Astrocyte of the hippocampus (primary cell): ENCODE measurements at regions not wholly inside any gene's neighbourhood (a gene's known extent, or its start where the extent isn't known, plus 50 kb on each side); places are given as distances from the start of the nearest gene placed in this dataset.

Source experiments
- DNase-seq: peaks from one replicate; pipeline ENCODE4 v3.0.0; 2011; ENCODE audit warnings: low read depth, low spot score

DNA sequence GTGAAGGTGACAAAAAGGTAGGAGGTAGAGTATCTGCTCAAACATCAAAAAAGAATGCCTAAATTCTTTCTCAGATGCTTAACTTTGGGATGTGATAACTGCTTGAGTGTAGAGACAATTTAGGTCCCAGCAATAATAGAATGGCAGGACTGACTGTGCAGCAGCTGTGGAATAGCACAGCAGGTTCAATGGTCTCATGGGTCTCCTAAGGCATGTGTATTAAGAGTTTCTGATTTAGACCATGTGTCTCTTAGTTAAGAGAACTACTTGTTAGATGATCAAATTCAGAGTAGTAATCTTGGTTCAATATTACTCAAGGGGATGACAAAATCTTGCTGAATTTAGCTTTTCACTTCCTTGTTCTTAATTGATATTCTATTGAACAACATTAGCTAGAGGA lies 72.0 kb downstream of the ALX1 start:
- DNase-seq: no peak

DNA sequence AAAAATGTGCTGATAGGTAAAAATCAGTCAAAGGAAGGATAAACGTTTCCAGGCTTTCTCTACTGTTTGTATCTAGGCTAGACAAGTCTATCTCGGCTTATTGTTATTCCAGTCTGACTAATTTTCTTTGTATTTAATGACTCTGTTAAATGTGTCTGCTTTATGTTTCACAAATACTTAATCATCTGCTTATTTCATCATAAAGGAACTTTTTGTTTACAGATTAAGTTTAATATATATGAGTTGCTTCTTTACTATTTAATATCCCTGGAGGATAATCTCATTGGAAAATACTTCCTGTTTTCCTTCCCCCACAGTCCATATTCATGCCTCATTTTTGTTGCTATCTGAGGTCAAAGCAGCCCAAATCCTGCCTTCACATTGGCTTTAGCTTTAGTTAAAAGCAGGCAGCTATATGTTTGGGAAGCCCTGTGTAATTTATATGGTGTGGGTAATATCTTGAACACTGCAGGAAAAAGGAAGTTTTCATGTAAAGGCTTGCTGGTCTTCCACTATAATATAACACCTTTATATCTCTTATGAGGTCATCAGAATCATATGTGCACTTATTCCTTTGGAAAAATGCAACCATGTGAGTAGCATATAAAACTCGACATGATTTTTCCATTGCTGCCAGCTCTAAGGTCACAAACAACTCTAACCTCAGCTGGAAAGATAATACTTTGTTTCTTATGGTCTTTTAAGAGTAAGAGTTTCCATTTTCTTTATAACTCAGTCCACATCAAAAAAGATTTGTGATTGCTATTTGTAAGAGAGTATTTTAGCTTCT lies 76.8 kb downstream of the ALX1 start:
- DNase-seq: no peak

DNA sequence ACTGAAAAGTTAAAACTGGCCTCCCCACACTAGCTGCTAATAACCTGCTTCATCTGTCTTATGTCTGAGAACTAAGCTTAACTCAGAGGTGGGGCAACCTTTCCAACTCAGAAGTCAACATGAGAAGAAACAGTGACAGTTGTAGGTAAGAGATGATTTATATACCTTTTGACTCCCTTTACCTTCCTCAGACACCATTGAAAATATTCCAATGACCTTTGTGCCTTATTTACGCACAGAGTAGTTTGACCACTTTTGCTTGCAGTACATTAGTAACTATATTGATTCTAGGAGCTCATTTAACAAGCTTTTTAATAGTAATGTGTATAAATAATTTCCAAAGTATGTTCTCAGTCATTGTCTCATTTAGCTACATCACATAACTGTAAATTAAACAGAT lies 77.6 kb downstream of the ALX1 start:
- DNase-seq: no peak

DNA sequence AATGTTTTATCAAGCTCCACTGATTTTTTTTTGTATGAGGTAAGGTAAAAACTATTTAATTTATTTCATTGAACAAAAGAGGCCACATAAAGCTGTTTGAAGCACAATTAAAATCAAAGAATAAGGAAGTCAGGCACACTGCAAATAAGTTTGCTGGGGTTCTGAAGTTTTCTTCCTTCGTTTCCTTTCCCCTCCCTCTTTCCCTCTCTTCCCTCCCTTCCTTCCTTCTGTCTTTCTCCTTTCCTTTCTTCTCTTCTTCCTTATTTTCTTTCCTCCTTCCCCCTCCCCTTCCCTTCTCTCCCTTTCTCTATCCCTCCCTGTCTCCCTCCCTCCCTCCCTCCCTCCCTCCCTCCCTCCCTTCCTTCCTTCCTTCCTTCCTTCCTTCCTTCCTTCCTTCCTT lies 78.7 kb downstream of the ALX1 start:
- DNase-seq: no peak

DNA sequence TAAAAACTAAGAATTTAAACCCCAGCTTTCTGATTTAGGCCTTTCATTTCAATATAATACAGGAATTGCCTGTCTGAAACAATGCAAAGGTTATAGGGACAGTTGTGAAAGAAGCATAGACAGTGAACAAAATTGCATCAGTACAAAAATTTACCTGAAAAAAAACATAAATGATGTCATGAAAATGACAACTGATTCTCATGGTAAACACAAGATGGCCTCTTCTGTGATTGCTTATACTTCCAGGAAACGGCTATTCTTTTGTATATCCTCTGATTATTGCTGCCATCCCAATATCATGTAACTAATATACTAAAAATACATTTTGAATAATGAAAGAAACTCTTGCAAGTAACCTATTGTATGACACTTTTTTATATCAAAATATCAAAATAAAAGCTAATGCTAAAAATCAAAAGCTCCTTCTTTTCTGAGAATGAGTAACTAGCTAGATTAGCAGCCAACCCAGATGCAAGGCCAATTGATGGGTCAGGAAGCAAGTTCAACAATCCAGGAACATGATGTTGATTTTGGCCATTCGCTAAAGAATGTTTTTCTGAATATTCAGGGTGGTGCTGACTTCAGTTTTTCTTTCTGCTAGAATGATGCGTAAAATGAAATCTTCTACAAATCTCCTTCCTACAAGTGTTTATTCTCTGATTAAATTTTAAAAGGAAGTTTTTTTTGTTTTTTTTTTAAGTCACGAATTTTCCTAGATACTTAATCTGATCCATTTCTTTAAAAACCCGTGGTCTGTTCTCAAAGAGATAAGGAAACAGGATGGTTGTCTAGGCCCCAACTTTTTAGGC lies 83.6 kb downstream of the ALX1 start:
- DNase-seq: peak; percentile 12

DNA sequence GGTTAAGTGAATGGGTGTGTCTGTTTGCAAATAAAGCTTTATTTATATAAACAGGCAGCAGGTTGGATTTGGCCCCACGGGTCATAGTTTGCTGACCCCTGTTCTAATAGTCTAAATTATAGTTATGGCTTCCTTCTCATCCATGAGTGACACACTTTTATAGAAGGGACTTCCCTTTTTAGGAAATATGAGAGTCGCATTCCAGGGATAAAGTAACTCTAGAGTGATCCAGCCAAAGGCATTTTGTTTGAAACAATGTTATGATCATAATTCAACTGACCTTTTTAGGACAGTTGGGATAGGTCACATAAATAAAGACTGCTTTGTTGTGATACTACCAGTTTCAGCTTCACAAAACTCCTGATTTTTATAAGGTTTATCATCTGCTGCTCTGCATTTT lies 87.9 kb downstream of the ALX1 start:
- DNase-seq: no peak

DNA sequence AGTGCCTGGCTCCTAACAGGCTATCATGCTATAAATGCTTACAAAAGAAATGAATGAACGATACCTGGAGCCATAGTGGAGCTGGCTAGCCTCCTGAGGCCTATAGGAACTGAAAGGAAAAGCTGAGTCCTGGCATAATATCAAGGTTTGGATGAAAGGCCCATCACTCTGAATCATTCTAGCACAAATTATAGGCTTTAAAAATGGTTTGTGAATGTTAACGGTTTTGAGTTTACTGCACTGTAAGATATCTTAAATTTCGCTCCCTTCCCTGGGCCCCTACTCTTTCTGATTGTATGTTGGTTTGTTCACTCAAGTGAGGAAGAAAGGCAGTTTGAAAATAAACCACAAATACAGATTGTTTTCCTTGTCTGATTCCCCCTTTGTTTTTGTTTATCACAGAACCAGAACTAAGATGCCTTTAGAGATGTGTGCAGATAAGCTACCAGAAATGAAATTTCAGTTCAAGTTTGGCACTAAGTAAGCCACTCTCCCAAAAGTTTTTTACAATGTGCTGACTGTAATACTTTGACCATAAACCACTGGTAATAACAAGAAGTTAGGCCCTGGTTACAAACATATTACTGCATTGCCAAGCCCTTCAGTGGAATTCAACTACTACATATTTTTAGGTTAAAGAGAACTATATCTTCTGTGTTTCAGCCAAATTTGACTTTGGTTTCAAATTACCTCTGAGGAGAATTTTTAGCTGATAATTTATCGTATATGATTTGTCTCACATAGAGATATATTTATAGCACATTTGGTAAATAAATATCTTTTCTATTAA lies 89.5 kb downstream of the ALX1 start:
- peak; percentile 28 for DNase-seq

DNA sequence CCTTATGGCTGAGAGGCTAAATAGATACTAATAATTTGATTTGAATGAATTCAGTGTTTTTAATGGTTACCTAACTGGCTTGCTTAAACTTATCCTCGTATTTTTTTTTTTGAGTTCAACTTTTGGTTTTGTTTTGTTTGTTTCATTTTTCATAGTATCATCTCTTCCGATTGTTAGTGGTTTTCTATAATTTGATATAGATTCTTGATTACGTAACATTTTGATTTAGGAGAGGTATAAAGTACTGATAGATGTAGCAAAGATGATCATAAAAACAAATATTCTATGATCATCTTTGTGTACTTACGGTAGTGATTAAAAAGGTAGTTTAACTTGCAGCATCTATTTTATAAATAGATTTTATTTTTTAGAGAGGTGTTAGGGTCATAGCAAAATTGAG lies 93.0 kb downstream of the ALX1 start:
- no peak for DNase-seq

DNA sequence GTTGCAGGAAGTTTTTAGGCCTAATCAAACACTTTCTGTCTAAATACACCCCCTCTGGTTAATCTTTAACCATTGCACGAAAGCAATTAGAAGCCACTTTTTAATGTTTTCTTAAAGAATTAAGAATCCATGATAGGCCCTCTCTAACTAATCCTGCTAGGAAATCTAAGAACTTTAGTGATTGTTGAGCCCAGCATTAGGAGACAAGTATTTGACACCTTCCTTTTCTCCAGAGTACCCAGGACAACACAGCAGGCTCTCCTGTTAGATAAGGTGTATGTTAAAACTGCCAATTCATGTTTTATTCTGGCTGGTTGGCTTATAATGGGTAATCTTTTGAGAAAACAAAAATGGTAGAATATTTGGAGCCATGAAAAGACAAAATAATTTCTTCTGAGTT lies 95.0 kb downstream of the ALX1 start:
- DNase-seq: no peak

DNA sequence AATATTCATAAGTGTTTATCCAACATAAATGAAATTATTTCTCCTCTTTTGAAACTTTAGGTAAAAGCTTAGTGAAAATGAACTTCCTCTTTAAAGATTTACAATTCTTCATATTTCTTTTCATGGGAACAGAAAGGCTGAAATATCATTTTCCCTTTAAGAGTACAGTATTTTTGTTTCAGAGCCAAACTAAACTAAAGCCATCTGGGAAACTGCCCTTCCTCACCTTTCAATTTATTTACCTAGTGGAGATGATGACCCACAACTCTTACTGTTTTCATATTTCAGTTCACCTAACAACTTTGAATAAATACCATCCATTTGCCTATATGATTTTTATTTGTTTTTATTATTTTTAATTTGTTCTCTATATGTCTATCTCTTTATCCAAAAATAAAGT lies 105.4 kb downstream of the ALX1 start:
- DNase-seq: no peak

DNA sequence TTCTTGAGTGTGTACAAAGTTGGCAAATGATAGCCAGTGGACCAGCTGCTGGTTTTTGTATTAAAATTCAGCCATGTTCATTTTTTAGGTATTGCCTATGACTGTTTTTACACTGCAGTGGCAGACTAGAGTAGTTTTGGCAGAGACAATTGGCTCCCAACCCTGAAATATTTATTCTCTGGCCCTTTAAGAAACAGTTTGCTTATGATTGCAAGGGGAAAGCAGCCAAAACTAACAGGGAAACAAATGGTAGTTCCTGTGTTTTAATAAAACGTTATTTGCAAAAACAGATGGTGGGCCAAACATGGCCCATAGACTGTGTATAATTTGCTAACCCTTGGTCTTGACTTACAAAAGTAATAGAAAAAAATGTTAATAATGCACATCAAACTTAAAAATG lies 110.2 kb downstream of the ALX1 start:
- no peak for DNase-seq

DNA sequence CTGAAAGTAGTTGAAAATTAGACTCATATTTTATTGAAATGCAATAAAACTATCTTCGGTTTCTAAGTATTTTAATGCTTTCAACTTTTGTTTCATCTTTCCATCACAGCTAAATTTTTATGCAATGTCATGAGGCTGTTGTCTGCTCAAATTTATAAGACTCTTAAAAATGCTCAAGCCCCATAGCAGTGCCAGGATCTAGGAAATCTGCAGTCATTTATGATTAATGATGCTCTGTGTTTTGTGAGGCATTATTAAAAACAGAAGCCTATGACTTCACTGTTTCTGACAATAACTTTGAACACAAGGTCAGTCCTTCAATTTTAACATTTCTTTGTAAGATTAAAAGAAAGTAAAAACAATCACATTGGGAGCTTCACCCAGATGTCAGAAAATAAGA lies 112.5 kb downstream of the ALX1 start:
- DNase-seq: no peak

DNA sequence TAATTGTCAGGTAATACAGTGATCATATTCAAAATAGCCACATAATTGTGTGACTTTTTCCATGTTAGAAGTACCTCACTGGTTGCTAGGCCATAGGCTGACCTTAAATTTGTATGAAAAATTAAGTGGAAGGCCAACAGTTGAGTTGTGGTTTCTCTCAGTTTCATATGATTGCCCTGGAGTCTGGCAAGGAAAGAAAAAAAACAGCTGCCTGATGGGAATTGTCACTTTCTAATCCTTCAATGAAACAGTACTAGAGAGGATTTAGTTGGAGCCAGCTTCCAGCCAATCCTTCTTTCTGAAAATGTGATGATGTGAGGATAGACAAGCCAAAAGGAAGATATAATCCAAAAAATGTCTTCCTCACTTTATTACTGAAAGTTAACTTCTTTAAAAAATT lies 113.6 kb downstream of the ALX1 start:
- no peak for DNase-seq

DNA sequence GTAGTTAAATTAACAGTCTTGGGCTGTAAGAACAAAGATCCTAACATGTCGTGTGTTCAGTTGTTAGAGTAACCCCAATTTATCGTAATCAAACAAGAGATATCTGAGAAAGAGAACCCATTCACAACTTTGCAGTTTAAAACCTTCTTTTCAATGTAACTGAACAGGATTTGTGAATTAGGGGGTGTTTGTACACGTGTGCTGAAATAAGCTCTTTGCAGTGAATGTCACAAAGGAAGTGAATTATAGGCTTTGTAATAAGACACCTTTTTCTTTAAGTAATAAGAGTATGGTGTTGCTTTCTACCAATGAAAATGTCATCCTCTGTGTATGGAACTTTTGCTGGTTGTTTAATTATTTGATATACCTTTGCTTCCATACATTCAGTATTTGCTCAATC lies 114.0 kb downstream of the ALX1 start:
- no peak for DNase-seq

DNA sequence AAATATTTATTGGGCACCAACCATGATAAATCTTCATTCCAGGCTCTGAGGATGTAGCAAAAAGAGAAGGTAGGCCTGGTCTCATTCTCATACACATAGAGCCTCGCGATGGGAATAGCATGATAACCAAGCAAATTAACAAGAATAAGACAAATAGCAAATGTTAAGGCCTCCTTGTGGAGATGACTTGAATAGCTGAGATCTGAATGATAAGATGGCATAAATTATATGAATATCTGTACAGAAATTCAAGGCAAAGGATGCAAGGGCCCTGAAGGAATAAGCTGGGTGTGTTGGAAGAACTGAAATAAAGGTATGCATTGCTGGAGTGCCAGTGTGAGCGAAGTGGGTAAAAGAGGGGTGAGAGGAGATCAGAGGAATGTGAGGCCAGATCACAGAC lies 114.8 kb downstream of the ALX1 start:
- no peak for DNase-seq

DNA sequence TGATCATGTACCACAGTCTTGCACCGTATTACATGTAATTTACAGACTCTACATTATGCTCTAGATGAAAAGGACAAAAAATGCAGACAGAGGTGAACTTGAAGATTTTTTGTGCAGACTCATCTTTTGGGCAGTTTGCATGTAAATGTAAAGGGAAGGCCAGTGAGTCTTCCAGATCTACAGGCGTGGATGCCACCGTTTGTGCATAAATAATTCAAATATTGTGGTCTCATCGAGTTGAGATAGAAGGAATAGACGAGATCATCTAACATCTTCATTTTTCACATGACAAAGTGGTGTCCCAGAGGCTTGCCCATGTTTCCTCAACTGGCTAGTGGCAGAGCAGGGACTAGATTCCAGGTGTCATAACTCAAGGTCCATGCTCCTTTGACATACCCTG lies 125.2 kb downstream of the ALX1 start:
- peak; percentile 1 for DNase-seq

DNA sequence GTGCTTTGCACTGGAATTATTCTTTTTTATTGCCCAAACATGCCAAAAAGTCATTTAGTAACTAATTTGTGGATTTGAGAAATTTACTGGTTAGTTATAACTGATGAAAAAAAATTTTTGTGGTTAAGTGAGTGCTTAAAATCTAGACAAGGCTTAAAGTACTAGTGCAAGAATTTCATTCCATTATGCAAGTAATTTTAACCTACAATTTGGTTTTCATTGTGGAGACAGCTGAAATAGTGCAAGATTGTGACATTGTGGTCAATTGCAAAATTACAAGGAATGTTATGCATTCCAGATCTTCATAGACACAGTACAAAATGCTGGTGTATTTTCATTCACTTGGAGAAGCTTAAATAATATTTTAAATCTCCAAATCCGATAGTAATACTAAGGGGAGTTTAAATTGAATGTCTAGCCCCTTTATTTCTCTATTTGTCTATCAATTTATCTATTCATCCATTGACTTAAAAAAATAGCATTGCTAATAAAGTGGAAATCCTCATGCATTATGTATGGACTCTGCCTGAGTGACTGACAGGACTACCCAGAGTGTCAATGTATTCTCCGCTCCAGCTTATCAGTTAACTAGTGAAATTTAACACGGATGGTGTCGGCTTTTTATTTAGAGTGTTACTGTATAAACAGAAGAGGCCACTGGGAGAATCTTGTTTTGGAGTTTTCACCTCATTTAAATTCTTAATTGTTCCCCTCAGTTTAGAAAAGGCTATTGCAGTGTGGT lies 125.9 kb downstream of the ALX1 start:
- peak; percentile 60 for DNase-seq

DNA sequence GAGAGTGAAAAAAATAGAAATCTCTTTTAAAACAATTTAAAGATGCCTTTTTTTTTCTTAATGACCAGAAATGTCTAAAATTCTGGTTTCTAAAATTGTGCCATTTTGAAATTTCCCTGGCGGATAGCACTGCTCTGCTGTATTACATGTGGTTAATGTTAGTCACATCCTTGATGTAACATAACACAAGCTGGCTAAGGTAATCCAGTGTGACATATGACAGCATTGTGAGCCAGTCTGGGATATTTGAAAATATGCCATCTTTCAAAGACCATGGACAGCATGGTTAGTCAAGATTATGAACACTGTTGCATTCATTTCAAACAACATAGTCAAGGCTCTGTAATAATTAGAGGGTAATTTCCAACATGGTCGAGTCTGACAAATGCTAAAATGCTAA lies 133.2 kb downstream of the ALX1 start:
- no peak for DNase-seq

DNA sequence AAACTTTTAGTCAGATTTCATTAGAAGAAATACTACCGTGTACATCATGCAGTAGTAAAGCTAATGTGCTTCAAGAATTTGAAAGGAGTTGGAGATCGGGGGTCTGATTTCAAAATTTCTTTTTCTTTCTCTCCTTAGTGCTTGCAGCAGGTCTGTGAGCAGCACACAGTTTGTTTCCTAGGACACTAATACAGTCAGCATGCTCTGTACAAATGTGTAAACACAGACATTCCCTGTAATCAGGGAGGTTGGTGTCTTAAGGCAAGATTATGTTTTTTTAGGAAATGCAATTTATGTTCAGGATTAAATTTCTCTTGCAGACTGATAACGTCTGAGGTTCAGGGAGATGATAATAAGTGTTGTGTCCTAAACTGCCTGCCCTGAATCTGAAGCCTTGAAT lies 142.7 kb downstream of the ALX1 start:
- DNase-seq: no peak

DNA sequence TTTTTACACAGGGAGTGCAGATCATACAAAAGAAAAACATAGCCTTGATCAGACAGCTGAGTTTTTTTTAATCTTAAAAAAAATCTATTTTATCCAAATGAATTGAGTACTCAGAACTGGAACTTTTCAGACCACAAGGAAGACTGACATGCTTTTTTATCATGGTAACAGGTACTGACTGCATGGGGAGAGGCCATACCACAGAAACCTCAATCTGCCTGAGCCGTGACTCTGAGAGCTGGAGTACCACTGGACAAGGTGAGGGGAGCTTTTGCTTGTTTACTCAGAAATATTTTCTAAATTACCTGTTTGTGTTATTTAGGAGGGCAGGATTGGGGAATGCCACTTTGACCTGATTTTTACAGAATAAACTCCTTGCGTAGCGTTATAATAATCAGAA lies 143.9 kb downstream of the ALX1 start:
- DNase-seq: no peak

DNA sequence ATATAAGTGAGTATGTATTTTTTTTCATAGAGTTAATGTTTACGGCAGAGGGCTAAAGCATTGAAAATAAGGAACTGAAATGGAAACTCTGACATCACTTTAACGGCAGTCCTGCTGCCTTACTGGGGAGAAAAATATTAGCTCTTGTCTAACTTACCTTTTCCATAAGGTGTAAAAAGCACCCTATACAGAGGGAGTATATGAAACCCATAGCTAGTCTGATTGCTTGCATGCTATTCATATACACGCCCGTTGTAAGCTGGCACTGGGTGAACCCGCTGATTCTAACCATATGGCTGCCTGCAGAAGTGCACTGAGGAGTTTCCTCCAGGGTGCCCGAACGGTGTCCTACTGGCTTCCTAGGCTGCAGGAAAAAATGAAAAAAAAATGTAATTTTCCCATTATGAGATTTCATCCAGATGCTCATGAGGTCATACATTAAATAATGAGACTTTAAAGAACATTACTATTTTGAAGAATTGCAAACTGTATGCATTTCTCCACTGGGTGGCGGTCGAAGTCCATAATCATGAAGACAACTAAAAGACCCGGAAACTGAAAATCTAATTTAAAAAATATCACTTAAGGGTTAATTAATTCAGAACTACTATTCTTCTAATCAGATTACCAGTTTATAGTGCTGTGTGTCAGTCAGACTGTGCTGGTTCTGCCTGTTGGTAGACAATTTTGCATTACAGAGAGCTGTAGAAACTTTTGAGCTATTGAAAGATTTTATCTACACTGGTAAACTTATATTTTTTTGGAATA lies 144.7 kb downstream of the ALX1 start:
- peak; percentile 15 for DNase-seq
